ENCODE measurements at regions not wholly inside any gene's neighbourhood (a gene's known extent, or its start where the extent isn't known, plus 50 kb on each side); places are given as distances from the start of the nearest gene placed in this dataset.

GRCh38 chr1:83109692-83110091 lies 889.2 kb downstream of the TTLL7 start:
- TF ChIP-seq CTCF (IDR thresholded peaks at IDR 0.05) (no peak), POLR2A (IDR thresholded peaks at IDR 0.05) (no peak), EP300 (IDR thresholded peaks at IDR 0.05) (no peak)
